ENCODE measurements at regions not wholly inside any gene's neighbourhood (a gene's known extent, or its start where the extent isn't known, plus 50 kb on each side); places are given as distances from the start of the nearest gene placed in this dataset.
"Not testable (repeated sequence)": the region's sequence is repeated elsewhere in the genome, so short reads cannot be mapped to it uniquely, and the experiment has no call there.

- no peak for DNase-seq
These were observed 54.9 kb upstream of the NLGN1 start for GRCh38 chr3:173342679-173343078.

- DNase-seq: no peak
These were observed 56.9 kb upstream of the NLGN1 start for GRCh38 chr3:173340626-173341025.

DNA sequence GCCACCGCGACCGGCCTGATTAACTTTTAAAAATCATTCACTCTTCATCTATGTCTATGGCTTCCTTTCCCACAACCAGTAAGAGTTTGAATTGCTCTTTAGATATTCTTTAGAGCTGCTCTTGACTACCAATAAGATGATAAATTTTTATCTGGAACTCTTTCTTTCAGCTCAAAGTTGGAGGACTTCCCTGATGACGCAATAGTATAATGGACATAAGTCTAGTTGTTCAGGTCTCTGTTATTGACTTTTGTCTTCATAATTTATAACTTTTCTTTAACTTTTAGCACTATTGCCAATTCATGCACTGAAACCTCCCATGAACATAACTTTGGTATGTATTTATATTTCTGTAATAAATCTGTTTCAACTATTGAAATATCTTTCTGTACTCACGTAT is 61.3 kb upstream of the NLGN1 start:
- DNase-seq: no peak

GRCh38 chr3:173306110-173306509 is 91.4 kb upstream of the NLGN1 start:
- no peak for DNase-seq

GRCh38 chr3:173304182-173304800 is 93.3 kb upstream of the NLGN1 start:
- DNase-seq: no peak

- DNase-seq: no peak
These were observed 95.9 kb upstream of the NLGN1 start for GRCh38 chr3:173301647-173302046.

DNA sequence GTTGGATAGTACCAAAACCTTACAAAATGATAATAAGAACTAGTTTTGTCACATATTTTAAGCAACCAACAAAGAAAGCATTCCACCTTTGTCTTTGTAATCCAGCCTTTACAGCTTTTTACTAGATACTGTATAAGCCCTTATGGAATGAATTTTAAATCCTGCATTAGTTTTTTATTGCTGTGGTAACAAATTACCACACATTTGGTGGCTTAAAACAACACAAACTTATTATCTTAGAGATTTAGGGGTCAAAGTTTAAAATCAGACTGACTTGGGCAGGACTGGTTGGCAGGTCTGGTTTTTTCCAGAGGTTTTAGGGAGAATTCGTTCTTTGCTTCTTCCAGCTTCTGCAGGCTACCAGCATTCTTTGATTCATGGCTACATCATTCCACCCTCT is 108.5 kb upstream of the NLGN1 start:
- DNase-seq: no peak

DNA sequence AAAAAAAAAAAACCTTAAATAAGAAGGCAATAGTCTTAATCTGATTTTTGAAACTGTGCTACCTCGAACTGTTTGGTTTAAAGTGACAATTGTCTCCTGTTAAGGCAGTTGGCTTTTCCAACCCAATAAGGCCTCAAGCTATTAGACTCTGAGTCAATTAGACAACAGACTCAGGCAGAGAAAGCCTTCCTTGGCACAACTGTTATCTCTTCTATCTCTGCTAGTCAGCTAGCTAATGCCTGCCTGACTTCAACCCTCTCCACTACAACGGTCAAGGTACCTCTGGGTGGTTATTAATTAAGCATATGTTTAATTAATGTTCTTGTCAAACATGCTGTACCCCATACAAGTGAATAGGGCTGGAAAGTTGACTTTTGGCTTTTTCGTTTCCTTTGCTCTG is 110.2 kb upstream of the NLGN1 start:
- no peak for DNase-seq

DNA sequence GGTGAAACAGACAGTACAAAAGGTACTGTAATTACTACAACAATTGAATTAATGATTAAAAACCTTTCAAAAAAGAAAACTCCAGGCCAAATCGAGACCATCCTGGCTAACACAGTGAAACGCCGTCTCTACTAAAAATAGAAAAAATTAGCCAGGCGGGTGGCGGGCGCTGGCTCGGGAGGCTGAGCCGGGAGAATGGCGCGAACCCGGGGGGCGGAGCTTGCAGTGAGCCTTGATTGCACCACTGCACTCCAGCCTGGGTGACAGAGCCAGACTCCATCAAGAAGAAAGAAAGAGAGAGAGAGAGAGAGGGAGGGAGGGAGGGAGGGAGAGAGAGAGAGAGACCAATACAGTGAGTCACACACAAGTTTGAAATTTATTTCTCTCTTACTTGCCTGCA is 111.0 kb upstream of the NLGN1 start:
- not testable (repeated sequence) for DNase-seq

DNA sequence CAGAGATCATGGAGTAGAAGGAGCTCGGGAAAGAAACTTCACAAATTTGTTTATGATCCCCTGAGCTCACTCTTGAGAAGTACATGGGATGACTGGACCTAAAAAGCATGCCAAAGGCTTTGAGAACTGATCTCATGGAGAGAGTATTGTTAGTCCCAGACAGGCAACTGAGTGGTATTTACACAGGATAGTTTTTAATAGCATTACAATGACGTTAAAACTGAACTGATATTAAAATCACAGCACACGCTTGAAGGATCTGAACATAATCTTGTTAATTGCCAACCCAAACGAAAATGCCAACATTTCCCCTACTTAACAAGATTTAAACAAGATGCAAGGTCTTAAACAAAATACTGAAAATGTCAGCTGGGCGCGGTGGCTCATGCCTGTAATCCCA is 113.2 kb upstream of the NLGN1 start:
- DNase-seq: no peak

DNA sequence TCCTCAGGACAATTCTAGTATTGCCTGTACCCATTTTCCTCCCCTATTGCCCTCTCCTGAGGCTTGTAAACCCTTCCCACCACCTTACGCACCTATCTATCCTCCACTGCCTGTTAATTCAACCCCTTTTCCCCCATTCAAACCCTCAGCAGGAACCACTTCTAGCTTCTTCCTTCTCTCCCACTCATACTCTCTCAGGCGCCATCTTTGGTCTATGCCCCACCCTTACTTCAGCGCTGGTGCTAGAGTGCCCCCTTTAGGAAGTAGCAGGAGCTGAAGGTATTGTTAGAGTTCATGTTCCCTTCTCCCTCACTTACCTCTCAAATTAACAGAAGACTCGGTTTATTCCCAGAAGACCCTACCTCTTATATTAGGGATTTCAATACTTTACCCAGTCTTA is 121.8 kb upstream of the NLGN1 start:
- no peak for DNase-seq

- no peak for DNase-seq
These were observed 123.7 kb upstream of the NLGN1 start for GRCh38 chr3:173273838-173274237.

DNA sequence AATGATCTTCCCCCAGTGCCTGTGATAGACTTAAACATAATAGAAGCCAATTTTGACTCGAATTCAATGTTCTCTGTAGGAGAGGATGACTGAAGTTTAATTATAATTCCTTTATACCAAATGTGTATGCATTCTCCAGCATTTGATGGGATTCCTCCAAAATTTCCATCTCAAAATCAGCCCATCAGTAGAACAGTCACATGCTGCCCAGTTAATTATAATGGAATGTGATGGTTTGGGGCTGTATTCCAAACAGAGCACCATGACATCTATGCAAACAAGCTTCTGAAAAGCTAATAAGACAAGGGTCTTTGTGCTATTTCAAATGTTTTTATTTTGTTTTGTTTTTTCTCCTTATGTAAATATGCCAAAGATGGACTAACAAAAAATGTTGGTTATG is 127.7 kb upstream of the SPATA16 start:
- DNase-seq: no peak

DNA sequence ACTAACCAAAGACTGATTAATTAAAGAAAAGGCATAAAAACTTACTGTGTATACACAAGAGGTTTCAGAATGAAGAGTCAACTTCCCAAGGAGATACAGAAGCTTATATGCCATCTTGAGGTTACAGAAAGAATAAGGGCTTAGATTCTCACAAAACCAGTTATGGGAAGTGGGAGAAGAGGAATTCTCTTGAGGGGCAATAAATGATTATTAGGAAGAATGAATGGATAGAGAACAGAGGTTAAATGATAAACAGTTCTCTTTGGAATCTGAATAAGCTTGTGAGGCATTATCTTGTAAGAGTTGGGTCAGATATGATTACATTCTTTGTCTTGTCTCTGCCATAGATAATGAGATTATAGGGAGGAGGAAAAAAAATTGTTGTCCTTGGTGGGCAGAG is 126.7 kb upstream of the SPATA16 start:
- DNase-seq: no peak

DNA sequence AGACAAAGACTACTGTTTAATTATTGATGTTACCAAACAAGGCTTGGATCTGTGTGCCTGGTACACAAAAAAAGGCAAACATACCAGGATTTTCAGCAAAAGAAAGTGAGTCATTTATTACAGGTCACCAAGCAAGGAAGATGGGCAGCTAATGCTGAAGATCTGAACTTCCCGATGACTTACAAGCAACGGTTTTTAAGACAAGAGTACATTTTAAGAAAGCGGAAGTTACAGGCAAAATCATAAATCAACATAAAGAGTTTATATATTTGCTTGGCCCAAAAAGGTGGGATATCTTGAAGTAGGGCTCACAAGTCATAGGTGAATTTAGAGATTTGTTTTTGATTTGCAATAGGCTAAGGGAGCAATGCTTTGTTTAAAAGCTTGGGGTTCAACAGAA is 125.4 kb upstream of the SPATA16 start:
- peak; percentile 76 for DNase-seq

DNA sequence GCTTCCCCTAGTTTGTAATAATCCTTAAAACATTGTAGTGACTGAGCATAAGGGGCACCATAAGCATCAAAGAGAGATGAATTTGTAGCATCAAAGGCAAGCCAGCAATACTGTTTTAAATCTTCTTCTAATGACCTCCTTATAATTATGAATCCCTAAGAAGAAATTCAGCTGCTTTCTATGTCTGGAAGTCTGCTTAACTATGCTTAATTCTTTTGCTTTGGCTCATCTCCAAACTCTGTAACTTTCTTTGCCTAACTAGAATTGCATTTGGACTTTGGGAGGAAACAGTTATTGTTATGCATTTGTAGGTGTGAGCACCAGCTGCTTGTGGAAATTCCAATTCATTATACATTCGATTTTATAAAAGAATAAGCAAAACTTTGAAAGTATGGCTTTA is 117.7 kb upstream of the SPATA16 start:
- no peak for DNase-seq

- no peak for DNase-seq
These were observed 116.8 kb upstream of the SPATA16 start for GRCh38 chr3:173257797-173258196.

DNA sequence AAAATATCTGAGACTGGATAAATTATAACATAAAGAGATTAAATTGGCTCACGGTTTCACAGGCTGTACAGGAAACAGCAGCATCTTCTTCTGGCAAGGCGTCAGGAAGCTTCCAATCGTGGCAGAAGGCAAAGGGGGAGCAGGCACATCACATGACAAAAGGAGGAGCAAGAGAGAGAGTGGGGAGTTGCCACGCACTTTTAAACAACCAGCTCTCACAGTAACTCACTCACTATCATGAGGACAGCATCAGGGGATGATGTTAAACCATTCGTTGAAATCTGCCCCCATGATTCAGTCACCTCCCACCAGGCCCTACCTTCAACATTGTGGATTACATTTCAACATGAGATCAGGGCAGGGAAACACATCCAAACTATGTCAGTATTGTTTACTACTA is 114.5 kb upstream of the SPATA16 start:
- no peak for DNase-seq

- DNase-seq: no peak
These were observed 112.4 kb upstream of the SPATA16 start for GRCh38 chr3:173253471-173253870.

- DNase-seq: no peak
These were observed 108.4 kb upstream of the SPATA16 start for GRCh38 chr3:173249457-173249856.

DNA sequence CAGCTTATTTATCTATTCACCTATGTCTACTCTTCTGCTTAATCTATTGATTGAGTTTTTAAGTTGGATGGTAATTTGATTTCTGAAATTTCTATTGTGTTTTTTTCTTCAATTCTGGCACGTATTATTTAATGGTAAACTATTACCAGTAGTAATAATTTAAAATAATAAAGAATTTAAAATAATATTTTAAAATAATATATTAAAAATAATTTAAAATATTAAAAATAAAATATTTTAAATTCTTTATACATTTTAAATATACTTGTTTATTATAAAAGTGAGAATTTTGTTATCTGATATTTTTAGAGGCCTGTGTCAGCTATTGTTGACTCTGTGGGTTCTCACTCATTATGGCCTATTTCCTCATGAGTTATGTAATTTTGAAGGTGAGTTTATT is 100.7 kb upstream of the SPATA16 start:
- DNase-seq: no peak

GRCh38 chr3:173238091-173238490 is 97.1 kb upstream of the SPATA16 start:
- DNase-seq: peak; percentile 77

GRCh38 chr3:173225351-173225750 is 84.3 kb upstream of the SPATA16 start:
- no peak for DNase-seq

- DNase-seq: no peak
These were observed 80.0 kb upstream of the SPATA16 start for GRCh38 chr3:173221010-173221409.

DNA sequence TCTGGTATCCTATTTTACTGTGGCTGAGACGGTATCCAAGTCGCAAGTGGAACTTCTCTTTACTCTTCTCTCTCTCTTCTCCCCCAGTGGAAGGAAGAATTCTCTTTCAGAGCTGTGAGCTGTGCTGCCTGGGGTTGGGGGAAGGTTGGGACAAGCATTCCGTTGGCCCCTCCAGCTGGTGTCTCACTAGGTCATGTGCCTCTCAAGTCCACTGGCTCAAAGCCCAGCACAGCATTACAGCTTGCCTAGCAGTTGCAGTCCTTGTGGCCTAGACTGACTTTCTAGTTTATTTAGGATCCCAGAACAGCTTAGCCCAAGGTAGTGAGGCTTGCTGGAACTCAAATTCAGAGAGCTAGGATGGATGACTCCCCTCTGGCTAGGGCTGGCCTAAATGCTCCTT is 76.1 kb upstream of the SPATA16 start:
- no peak for DNase-seq

DNA sequence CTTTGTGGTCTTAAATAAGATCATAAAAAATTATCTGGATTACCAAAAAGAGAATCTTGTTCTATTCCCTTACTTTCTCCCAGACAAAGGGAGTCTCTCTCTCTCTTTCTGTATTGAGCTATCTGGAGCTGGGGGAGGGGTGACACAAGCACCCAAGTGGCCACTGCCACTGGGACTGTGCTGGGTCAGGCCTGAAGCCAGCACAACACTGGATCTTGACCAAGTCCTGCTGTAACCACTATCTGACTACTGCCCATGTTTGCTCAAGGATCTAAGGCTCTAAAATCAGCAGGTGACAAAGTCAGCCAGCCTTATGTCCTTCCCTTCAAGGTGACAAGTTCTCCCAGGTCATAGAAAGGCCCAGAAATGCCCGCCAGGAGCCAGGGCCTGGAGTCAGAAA is 75.0 kb upstream of the SPATA16 start:
- DNase-seq: no peak
